GM12878 (cell line): ENCODE measurements at regions not wholly inside any gene's neighbourhood (a gene's known extent, or its start where the extent isn't known, plus 50 kb on each side); places are given as distances from the start of the nearest gene placed in this dataset.

ENCODE experiments used
- BMI1 ChIP-seq: fragments of 450-650 bp; IDR thresholded peaks from 2 replicates; pipeline ENCODE4 v1.6.1; 2016; ENCODE audit warnings: mild to moderate bottlenecking, moderate library complexity, borderline replicate concordance
- HDAC6 ChIP-seq: fragments of 200-600 bp; sonication (generic); IDR thresholded peaks from one replicate; pipeline ENCODE4 v1.8.0; 2017; ENCODE audit warnings: antibody characterized with exemption; ENCODE audit not compliant: unreplicated experiment
- KLF5 ChIP-seq: fragments of 450-650 bp; IDR thresholded peaks from 2 replicates; pipeline ENCODE4 v1.6.1; 2014; ENCODE audit warnings: mild to moderate bottlenecking; ENCODE audit not compliant: partially characterized antibody
- POLR2A ChIP-seq: IDR thresholded peaks from 2 replicates; pipeline ENCODE4 v1.6.1; 2011; ENCODE audit warnings: low read depth, mild to moderate bottlenecking, low read length
- SIX5 ChIP-seq: IDR thresholded peaks from 2 replicates; pipeline ENCODE4 v1.6.1; 2011; ENCODE audit warnings: mild to moderate bottlenecking, low read depth, low read length, moderate library complexity; ENCODE audit not compliant: severe bottlenecking
- SMAD1 ChIP-seq: fragments of 450-650 bp; IDR thresholded peaks from 2 replicates; pipeline ENCODE4 v1.6.1; 2018; ENCODE audit warnings: mild to moderate bottlenecking, low read depth; ENCODE audit not compliant: partially characterized antibody
- TF ChIP-seq, protein P1 (sequence below): IDR thresholded peaks from 2 replicates; pipeline ENCODE4 v1.6.1; 2011; ENCODE audit warnings: borderline replicate concordance, low read depth, mild to moderate bottlenecking, moderate library complexity, mixed read lengths, low read length; ENCODE audit not compliant: insufficient read depth; ENCODE audit errors: extremely low read length
- TF ChIP-seq, protein P2 (sequence below): fragments of 450-650 bp; formaldehyde crosslinking; IDR thresholded peaks from 2 replicates; pipeline ENCODE4 v1.4.0; 2022; ENCODE audit warnings: mild to moderate bottlenecking, moderate library complexity
- TF ChIP-seq, protein P3 (sequence below), 3 experiments: IDR thresholded peaks in 2 of 3; conservative IDR thresholded peaks in 1 of 3; 2 replicates each; pipeline ENCODE4 v1.5.1; 2011; ENCODE audit warnings: low read depth in 3 of 3, low read length in 3 of 3, mild to moderate bottlenecking in 3 of 3, control low read depth in 2 of 3, moderate library complexity in 2 of 3, inconsistent platforms in 1 of 3, mixed read lengths in 1 of 3; ENCODE audit not compliant: control insufficient read depth in 2 of 3, insufficient read depth in 1 of 3; ENCODE audit errors: extremely low read depth in 1 of 3
- TF ChIP-seq, protein P4 (sequence below): IDR thresholded peaks from 2 replicates; pipeline ENCODE4 v1.6.1; 2011; ENCODE audit warnings: mild to moderate bottlenecking, low read depth, low read length, moderate library complexity; ENCODE audit not compliant: insufficient replicate concordance

DNA sequence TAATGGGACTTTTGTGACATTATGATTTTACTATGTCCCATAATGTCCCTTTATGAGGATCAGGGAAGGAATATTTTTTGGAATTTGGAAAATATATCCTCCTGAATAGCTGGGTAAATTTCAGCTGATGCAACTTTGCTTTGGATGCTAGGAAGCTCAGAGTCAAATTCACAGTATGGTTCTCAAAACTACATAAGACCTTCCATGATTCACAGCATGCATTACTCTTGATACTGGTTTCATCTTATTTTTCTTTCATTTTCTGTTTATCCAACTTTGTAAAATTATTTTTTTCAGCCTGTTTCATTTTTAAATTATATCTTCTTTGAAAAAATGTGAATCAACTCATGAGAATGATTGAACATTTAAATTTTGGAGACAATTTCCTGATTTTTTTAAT is 160.2 kb downstream of the ATP6V1G3 start:
- TF ChIP-seq SMAD1 (no peak), SIX5 (no peak), BMI1 (no peak), POLR2A (no peak), HDAC6 (no peak), KLF5 (no peak)
- TF ChIP-seq, protein P1, sequence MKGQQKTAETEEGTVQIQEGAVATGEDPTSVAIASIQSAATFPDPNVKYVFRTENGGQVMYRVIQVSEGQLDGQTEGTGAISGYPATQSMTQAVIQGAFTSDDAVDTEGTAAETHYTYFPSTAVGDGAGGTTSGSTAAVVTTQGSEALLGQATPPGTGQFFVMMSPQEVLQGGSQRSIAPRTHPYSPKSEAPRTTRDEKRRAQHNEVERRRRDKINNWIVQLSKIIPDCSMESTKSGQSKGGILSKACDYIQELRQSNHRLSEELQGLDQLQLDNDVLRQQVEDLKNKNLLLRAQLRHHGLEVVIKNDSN = no peak
- TF ChIP-seq, protein P2, sequence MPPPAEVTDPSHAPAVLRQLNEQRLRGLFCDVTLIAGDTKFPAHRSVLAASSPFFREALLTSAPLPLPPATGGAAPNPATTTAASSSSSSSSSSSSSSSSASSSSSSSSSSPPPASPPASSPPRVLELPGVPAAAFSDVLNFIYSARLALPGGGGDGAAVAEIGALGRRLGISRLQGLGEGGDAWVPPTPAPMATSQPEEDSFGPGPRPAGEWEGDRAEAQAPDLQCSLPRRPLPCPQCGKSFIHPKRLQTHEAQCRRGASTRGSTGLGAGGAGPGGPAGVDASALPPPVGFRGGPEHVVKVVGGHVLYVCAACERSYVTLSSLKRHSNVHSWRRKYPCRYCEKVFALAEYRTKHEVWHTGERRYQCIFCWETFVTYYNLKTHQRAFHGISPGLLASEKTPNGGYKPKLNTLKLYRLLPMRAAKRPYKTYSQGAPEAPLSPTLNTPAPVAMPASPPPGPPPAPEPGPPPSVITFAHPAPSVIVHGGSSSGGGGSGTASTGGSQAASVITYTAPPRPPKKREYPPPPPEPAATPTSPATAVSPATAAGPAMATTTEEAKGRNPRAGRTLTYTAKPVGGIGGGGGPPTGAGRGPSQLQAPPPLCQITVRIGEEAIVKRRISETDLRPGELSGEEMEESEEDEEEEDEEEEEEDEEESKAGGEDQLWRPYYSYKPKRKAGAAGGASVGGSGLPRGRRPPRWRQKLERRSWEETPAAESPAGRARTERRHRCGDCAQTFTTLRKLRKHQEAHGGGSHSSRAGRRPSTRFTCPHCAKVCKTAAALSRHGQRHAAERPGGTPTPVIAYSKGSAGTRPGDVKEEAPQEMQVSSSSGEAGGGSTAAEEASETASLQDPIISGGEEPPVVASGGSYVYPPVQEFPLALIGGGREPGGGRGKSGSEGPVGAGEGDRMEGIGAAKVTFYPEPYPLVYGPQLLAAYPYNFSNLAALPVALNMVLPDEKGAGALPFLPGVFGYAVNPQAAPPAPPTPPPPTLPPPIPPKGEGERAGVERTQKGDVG = no peak
- TF ChIP-seq, protein P3, sequence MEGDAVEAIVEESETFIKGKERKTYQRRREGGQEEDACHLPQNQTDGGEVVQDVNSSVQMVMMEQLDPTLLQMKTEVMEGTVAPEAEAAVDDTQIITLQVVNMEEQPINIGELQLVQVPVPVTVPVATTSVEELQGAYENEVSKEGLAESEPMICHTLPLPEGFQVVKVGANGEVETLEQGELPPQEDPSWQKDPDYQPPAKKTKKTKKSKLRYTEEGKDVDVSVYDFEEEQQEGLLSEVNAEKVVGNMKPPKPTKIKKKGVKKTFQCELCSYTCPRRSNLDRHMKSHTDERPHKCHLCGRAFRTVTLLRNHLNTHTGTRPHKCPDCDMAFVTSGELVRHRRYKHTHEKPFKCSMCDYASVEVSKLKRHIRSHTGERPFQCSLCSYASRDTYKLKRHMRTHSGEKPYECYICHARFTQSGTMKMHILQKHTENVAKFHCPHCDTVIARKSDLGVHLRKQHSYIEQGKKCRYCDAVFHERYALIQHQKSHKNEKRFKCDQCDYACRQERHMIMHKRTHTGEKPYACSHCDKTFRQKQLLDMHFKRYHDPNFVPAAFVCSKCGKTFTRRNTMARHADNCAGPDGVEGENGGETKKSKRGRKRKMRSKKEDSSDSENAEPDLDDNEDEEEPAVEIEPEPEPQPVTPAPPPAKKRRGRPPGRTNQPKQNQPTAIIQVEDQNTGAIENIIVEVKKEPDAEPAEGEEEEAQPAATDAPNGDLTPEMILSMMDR (IDR thresholded peaks at IDR 0.05 in 2 of 3, conservative IDR thresholded peaks at IDR 0.05 in 1 of 3; ENCODE audit: control insufficient read depth in 2 of 3, extremely low read depth in 1 of 3, insufficient read depth in 1 of 3, low read depth in 3 of 3, low read length in 3 of 3) = no peak
- TF ChIP-seq, protein P4, sequence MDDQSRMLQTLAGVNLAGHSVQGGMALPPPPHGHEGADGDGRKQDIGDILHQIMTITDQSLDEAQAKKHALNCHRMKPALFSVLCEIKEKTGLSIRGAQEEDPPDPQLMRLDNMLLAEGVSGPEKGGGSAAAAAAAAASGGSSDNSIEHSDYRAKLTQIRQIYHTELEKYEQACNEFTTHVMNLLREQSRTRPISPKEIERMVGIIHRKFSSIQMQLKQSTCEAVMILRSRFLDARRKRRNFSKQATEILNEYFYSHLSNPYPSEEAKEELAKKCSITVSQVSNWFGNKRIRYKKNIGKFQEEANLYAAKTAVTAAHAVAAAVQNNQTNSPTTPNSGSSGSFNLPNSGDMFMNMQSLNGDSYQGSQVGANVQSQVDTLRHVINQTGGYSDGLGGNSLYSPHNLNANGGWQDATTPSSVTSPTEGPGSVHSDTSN = no peak
